ENCODE measurements at regions not wholly inside any gene's neighbourhood (a gene's known extent, or its start where the extent isn't known, plus 50 kb on each side); places are given as distances from the start of the nearest gene placed in this dataset.

DNA sequence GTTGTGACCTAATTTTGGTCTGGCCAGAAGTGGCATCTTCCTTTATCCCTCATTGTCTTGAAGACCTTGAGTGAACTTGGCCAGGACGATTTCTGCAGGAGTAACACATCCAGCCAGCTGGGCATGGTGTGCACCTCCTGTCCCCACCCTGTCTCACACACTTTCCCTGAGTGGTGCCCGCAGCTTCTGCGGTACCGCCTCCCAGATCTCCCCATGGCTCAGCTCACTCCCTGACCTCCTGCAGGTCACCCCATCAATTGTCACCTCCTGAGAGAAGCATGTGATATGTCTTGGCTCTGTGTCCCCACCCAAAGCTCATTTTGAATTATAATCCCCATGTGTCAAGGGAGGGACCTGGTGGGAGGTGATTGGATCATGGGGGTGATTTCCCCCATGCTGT, 50.2 kb upstream of the TP53I11 start:
- no peak for TF ChIP-seq SPI1 (IDR thresholded peaks at IDR 0.05; ENCODE audit: borderline replicate concordance, low read depth)
- TF ChIP-seq, protein P1, sequence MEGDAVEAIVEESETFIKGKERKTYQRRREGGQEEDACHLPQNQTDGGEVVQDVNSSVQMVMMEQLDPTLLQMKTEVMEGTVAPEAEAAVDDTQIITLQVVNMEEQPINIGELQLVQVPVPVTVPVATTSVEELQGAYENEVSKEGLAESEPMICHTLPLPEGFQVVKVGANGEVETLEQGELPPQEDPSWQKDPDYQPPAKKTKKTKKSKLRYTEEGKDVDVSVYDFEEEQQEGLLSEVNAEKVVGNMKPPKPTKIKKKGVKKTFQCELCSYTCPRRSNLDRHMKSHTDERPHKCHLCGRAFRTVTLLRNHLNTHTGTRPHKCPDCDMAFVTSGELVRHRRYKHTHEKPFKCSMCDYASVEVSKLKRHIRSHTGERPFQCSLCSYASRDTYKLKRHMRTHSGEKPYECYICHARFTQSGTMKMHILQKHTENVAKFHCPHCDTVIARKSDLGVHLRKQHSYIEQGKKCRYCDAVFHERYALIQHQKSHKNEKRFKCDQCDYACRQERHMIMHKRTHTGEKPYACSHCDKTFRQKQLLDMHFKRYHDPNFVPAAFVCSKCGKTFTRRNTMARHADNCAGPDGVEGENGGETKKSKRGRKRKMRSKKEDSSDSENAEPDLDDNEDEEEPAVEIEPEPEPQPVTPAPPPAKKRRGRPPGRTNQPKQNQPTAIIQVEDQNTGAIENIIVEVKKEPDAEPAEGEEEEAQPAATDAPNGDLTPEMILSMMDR (IDR thresholded peaks at IDR 0.05; ENCODE audit: insufficient read depth, low read length): no peak

All from HL-60 (cell line).